ENCODE measurements at regions not wholly inside any gene's neighbourhood (a gene's known extent, or its start where the extent isn't known, plus 50 kb on each side); places are given as distances from the start of the nearest gene placed in this dataset.

DNA sequence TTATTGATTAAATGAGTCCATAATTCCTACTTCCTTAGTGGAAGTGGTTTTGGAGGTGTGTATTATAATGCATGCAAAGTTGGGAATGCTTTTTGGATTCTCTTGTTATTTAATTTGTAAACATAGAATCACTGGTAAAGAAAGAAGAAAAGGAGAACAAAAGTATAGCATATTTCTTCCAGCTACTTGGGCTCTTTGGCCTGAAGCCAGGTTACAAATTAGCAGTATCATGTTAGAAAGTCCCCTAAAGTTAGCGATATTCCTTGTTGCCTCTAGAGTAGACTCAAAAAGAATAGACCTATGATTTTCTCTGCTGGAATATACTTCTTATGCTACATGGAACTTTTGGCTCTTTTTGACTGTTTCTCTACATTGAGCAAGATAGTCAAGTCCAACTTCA, 60.6 kb upstream of the CD28 start:
- TF ChIP-seq, protein P1, sequence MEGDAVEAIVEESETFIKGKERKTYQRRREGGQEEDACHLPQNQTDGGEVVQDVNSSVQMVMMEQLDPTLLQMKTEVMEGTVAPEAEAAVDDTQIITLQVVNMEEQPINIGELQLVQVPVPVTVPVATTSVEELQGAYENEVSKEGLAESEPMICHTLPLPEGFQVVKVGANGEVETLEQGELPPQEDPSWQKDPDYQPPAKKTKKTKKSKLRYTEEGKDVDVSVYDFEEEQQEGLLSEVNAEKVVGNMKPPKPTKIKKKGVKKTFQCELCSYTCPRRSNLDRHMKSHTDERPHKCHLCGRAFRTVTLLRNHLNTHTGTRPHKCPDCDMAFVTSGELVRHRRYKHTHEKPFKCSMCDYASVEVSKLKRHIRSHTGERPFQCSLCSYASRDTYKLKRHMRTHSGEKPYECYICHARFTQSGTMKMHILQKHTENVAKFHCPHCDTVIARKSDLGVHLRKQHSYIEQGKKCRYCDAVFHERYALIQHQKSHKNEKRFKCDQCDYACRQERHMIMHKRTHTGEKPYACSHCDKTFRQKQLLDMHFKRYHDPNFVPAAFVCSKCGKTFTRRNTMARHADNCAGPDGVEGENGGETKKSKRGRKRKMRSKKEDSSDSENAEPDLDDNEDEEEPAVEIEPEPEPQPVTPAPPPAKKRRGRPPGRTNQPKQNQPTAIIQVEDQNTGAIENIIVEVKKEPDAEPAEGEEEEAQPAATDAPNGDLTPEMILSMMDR (IDR thresholded peaks at IDR 0.05) = no peak
- no peak for TF ChIP-seq POLR2A (IDR thresholded peaks at IDR 0.05)

Measured in lower leg skin (tissue), 3 donors.